Adipocyte (in vitro differentiated cells): ENCODE measurements at regions not wholly inside any gene's neighbourhood (a gene's known extent, or its start where the extent isn't known, plus 50 kb on each side); places are given as distances from the start of the nearest gene placed in this dataset.

Source experiments
- DNase-seq: peaks from one replicate; pipeline ENCODE4 v3.0.0-alpha.2; 2015; ENCODE audit warnings: low read depth
- H3K27me3 ChIP-seq: replicated peaks from 2 replicates; pipeline ENCODE4 v1.7.0; 2013; ENCODE audit warnings: mild to moderate bottlenecking, low read length, moderate library complexity; ENCODE audit not compliant: control insufficient read depth, insufficient read depth
- H3K36me3 ChIP-seq: 2 replicates; pipeline ENCODE4 v1.7.0; 2013; ENCODE audit warnings: low read length, mild to moderate bottlenecking, moderate library complexity; ENCODE audit not compliant: control insufficient read depth, insufficient read depth, severe bottlenecking
- H3K4me1 ChIP-seq: 2 replicates; pipeline ENCODE4 v1.7.0; 2013; ENCODE audit warnings: mild to moderate bottlenecking, low read length, moderate library complexity; ENCODE audit not compliant: control insufficient read depth, insufficient read depth
- H3K4me3 ChIP-seq: 2 replicates; pipeline ENCODE4 v1.7.0; 2013; ENCODE audit warnings: mild to moderate bottlenecking, low read length, moderate library complexity
- H3K9ac ChIP-seq: 2 replicates; pipeline ENCODE4 v1.7.0; 2013; ENCODE audit warnings: mild to moderate bottlenecking, low read length, moderate library complexity
- H3K9me3 ChIP-seq: 2 replicates; pipeline ENCODE4 v1.7.0; 2013; ENCODE audit warnings: mild to moderate bottlenecking, low read length, moderate library complexity; ENCODE audit not compliant: control insufficient read depth

DNA sequence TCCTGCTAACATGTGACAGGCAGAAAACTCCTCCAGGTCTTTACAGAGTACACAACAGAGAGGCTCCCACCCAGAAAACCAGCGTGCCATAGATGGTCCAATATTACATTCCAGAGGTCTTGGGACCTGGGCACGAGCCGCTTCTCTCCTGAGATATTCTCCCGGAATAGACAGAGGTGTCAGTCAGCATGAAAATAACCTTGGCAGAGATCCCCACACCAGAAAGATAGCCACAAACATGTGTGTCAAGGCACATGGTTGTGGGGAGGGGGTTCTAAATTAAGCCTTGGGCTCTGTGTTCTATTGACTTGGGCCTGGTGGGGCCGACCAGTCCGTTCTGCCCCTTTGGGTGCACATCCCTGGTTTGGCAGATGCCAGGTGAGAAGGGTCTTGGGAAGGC, 78.4 kb downstream of the BOD1 start:
- no peak for DNase-seq
- no peak overlapping the region for H3K4me3 ChIP-seq
- no peak overlapping the region for H3K9ac ChIP-seq

DNA sequence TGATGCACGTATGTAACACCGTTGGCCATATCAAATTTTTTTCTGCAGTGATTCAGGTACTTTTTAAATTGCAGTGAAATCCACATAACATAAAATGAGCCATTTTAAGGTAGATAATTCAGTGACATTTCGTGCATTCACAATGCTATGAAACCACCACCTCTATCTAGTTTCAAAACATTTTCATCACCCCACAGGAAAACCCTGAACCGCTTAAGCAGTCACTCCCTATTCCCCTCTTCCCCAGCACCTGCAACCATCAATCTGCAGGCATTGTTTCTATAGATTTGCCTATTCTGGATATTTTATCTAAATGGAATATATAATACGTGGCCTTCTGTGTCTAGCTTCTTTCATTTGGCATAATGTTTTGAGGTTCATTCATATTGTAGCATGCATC, 79.2 kb downstream of the BOD1 start:
- Histone ChIP-seq H3K4me1 (peaks cover 10% of the 10 kb centered on the region), H3K36me3 (no peaks in the 10 kb centered on the region), H3K9ac (no peak overlapping the region), H3K27me3 (peaks cover 2% of the 10 kb centered on the region), H3K9me3 (no peaks in the 10 kb centered on the region), H3K4me3 (no peak overlapping the region)
- no peak for DNase-seq

More for the DNA sequence above, 78.4 kb downstream of the BOD1 start:
- Histone ChIP-seq H3K9me3 (no peaks in the 10 kb centered on the region), H3K4me1 (peaks cover 10% of the 10 kb centered on the region), H3K27me3 (peaks cover 2% of the 10 kb centered on the region), H3K36me3 (no peaks in the 10 kb centered on the region)

DNA sequence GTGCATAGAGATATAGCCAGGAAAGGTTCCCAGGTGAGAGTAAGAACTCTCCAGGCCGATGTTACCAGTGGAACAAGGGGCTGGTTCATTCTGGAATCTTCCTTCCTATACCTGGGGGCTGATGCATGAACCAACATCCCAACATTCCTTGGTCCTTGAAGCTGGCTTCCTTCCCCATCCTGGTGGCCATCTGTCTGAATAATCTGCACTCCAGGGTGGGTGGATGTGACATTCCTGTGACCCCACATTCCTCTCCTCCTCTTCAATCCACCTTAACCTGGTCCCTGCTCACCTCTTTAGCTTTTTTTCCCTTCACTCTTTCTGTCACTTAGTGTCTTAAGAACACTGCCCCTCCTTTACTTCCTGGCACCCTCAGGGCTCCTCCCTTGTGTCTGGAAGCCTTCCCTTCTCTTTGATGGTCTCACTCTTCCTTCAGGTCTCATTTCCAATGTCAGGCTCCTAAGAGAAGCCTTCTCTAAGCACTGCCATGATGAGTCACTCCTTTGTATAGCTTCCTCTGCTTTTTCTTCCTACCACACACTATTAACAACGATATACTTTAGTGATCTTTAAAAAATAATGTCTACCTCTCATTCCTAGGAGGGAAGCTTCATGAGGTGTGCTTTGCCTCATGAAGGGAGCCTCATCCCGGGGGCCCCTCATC, 80.3 kb downstream of the BOD1 start:
- Histone ChIP-seq H3K9me3 (no peaks in the 10 kb centered on the region), H3K4me1 (peaks cover 10% of the 10 kb centered on the region), H3K9ac (no peak overlapping the region), H3K27me3 (peaks cover 2% of the 10 kb centered on the region), H3K36me3 (no peaks in the 10 kb centered on the region), H3K4me3 (no peak overlapping the region)
- no peak for DNase-seq

DNA sequence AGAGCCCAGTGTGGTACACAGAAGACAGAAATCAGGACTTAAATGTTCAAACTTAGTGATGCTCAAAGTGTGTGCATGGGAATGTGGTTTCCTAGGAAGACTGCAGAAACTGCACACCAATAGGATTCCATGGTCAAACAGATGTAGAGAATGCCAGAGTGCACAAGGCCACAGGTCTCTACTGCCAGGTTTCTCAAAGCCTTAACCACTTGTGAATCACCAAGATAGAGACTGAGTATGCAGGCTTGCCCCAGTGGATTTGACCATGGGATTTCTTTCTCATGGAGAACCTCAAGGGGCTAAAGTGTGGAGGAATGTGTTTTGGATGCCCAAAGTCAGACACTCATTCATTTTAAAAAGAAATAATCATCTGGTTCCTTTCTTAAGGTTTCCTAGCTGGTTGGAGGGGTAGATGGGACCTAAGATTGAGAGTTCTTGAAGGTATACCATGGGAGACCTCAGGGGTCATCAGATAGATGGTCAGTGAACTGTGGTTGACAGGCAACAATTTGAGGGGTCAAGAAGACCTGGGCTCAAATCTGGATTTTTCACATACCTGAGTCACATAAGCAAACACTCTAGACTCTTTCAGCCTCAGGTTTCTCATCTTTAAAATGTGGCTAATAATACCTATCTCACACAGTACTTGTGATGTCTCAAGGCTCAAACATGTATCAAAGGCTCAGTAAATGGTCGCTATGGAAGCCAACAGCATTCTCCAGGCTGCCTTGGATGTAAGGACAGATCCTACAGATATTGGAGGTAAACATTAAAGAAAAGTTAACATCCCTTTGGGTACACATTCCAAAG, 81.1 kb downstream of the BOD1 start:
- Histone ChIP-seq H3K27me3 (peaks cover 2% of the 10 kb centered on the region), H3K9me3 (no peaks in the 10 kb centered on the region), H3K4me3 (no peak overlapping the region), H3K9ac (no peak overlapping the region), H3K36me3 (no peaks in the 10 kb centered on the region), H3K4me1 (peaks cover 10% of the 10 kb centered on the region)
- DNase-seq: no peak

DNA sequence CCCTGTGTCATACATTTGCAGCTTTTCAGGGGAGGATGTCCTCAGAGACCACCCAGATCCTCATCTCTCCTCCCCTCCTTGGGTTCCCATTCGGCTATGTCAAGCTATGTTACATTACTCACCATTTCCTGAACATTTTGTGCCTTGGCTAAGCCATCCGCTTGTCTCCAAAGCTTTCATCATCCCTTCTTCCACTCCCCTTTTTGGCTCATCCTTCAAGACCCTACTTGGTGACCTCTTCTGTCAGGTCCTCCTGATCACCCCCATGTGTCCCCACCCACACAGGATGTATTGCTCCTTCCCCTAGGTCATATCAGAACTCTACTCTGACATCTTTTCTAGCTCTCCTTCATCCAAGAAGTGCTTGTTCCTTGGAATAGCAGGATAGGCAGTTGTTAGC, 81.8 kb downstream of the BOD1 start:
- DNase-seq: no peak
- Histone ChIP-seq H3K9me3 (no peaks in the 10 kb centered on the region), H3K27me3 (peaks cover 2% of the 10 kb centered on the region), H3K4me1 (peaks cover 10% of the 10 kb centered on the region), H3K36me3 (no peaks in the 10 kb centered on the region), H3K9ac (no peak overlapping the region), H3K4me3 (no peak overlapping the region)

DNA sequence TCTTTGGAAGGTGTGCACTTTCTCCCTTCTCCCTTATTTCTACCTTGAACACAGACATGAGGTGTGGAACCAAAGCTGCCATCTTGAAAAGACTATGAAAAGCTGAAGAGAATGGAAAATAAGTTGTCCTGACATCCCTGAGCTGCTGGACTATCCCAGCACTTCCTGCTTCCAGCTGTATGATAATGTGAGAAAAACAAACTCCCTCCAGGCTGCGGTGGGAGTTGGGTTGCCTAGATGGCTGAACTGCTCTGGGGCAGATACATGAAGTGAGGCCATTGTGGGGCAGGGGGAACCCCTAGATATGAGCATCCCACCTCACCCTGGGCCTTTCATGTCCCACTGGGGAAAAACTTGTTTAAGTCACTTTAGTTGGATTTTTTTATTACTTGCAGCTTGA, 82.4 kb downstream of the BOD1 start:
- H3K9me3 ChIP-seq: no peaks in the 10 kb centered on the region
- no peak for DNase-seq
- no peaks in the 10 kb centered on the region for H3K36me3 ChIP-seq
- H3K27me3 ChIP-seq: peaks cover 2% of the 10 kb centered on the region
- H3K4me3 ChIP-seq: no peak overlapping the region
- H3K4me1 ChIP-seq: peaks cover 10% of the 10 kb centered on the region
- no peak overlapping the region for H3K9ac ChIP-seq

DNA sequence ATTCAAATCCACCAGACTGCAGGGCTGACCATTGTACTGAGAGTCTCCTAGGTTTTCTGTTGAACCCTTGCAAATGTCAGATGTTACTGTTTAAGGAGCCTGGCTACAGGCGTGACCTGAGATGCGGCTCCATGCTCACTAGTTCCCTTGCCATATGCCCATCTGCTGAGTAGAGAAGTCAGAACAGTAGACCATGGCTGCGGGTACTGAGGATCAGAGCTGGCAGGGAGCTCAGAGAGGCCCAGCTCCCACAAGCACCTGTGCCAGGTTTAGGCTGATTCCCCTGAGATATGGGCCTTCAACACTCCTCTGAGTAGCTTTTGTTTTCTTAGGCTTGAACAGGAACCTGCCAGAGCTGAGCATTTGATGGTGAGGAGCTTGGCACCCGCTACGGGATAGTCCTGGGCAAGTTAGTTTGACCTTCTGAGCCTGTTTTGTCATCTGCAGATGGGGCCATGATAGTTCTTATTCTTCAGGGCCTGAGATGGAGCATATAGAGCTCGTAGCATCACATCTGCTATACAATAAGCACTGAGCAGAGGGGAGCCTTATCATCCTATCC, 83.7 kb downstream of the BOD1 start:
- Histone ChIP-seq H3K27me3 (no peaks in the 10 kb centered on the region), H3K4me1 (peaks cover 10% of the 10 kb centered on the region), H3K9me3 (no peaks in the 10 kb centered on the region), H3K4me3 (no peak overlapping the region), H3K36me3 (no peaks in the 10 kb centered on the region), H3K9ac (no peak overlapping the region)
- DNase-seq: no peak

DNA sequence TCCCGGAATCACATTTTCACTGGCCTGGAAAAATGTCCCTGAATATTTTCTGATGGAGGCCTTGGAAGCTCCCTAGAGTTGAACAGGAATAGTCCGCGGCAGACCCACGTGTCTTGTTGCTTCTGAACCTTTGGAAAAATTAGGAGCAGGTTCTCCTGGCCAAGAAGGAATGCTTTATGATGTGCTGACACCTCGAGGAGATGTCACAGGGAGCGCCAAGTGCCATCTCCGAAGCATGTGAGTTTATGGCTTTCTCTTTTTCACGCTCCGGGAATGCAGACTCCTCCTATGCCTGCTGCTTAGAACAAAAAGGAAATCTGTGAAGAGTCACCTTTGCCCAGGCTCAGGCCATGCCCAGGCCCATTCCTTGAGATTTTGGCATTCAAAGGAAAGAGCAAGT, 84.6 kb downstream of the BOD1 start:
- Histone ChIP-seq H3K4me3 (no peak overlapping the region), H3K9me3 (no peaks in the 10 kb centered on the region), H3K36me3 (no peaks in the 10 kb centered on the region), H3K27me3 (no peaks in the 10 kb centered on the region), H3K4me1 (peaks cover 10% of the 10 kb centered on the region), H3K9ac (no peak overlapping the region)
- no peak for DNase-seq

DNA sequence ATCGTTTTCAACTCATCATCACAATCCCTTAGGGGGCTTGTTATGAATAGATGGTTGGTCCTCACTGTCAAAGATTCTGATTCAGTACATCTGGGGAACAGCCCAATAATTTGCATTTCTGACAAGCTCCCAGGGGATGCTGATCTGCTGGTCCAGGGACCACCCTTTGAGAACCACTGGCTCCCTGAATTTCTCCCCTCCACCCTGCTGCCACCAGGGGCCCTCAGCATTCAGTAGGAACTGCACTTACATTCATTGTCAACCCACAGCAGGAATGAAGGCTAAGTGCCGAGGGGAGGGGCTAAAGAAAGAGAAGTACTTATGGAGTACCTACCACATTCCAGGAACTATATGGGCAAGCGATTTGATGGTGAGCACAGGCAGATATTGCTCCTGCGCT, 85.9 kb downstream of the BOD1 start:
- DNase-seq: no peak
- Histone ChIP-seq H3K4me1 (peaks cover 10% of the 10 kb centered on the region), H3K4me3 (no peak overlapping the region), H3K9ac (no peak overlapping the region), H3K36me3 (no peaks in the 10 kb centered on the region), H3K9me3 (no peaks in the 10 kb centered on the region), H3K27me3 (no peaks in the 10 kb centered on the region)

DNA sequence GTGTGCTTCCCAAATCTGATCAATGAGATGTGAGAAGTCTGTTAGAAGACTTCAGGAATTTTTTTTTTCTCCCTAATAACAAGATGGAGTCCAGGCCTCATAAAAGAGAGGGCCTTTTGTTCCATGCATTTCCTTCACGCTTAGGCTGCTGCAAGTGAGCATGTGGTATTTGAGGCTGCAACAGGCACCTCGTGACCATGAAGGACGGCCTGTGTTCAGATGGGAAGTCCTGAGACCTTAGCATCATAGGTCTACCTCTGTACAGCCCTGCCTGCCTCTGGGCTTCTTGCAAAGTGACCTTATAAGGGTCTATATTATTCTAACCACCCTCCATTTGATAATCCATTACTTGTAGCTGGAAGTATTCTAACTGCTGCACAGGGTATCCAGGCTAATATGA, 86.6 kb downstream of the BOD1 start:
- Histone ChIP-seq H3K9me3 (no peaks in the 10 kb centered on the region), H3K4me3 (no peak overlapping the region), H3K4me1 (peaks cover 5% of the 10 kb centered on the region), H3K36me3 (no peaks in the 10 kb centered on the region), H3K9ac (no peak overlapping the region), H3K27me3 (no peaks in the 10 kb centered on the region)
- DNase-seq: no peak

DNA sequence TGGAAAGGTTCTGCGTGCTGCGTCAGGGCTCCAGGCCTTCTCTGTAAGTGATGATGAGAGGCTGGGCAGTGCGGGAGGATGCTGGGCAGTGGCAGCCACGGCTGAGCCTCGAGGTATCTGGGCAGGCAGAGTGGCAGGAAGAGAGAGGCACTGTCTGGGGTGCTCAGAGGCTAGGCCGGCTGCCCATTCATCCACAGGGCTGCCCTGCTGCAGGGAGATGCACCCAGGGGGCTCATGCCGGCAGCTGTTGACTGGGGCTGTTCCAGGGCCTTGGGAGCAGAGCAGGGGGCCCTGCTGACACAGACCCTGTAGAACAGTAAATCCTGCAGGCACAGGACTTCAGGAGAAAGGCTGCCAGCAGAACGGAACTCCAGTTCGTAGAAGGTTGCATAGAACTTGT, 88.8 kb downstream of the BOD1 start:
- H3K9me3 ChIP-seq: no peaks in the 10 kb centered on the region
- no peaks in the 10 kb centered on the region for H3K36me3 ChIP-seq
- no peak for DNase-seq
- no peaks in the 10 kb centered on the region for H3K27me3 ChIP-seq
- no peak overlapping the region for H3K4me3 ChIP-seq
- H3K9ac ChIP-seq: no peak overlapping the region
- peaks cover 9% of the 10 kb centered on the region for H3K4me1 ChIP-seq
